K562 (cell line): ENCODE measurements at regions not wholly inside any gene's neighbourhood (a gene's known extent, or its start where the extent isn't known, plus 50 kb on each side); places are given as distances from the start of the nearest gene placed in this dataset.

ENCODE experiments used
- DIDO1 ChIP-seq: fragments of 450-650 bp; IDR thresholded peaks from 2 replicates; pipeline ENCODE4 v1.6.1; 2016; ENCODE audit warnings: low read depth, missing biosample characterization, missing genetic modification characterization
- ETS2 ChIP-seq: IDR thresholded peaks from 2 replicates; pipeline ENCODE4 v1.6.1; 2016; ENCODE audit warnings: borderline replicate concordance, missing genetic modification characterization, mild to moderate bottlenecking, moderate library complexity, missing compliant biosample characterization; ENCODE audit not compliant: poor library complexity, severe bottlenecking
- ETV6 ChIP-seq, 3 experiments: fragments of 150-350 bp in 1 of 3; sonication (generic) in 1 of 3; formaldehyde crosslinking in 1 of 3; IDR thresholded peaks; 2 replicates each; pipeline versions ENCODE4 v1.6.1 to v1.8.0; 2014 to 2022; ENCODE audit warnings: borderline replicate concordance in 2 of 3, low read depth in 2 of 3, antibody characterized with exemption in 1 of 3, low read length in 1 of 3, mild to moderate bottlenecking in 1 of 3, missing genetic modification reagents in 1 of 3
- NCOA2 ChIP-seq, 2 experiments: fragments of 450-650 bp; IDR thresholded peaks; 2 replicates each; pipeline ENCODE4 v1.6.1; 2018; ENCODE audit warnings: mild to moderate bottlenecking in 2 of 2, moderate library complexity in 1 of 2; ENCODE audit not compliant: partially characterized antibody in 2 of 2
- POLR2B ChIP-seq: fragments of 450-650 bp; IDR thresholded peaks from 2 replicates; pipeline ENCODE4 v1.6.1; 2018; ENCODE audit warnings: low read depth; ENCODE audit not compliant: partially characterized antibody
- RB1 ChIP-seq: fragments of 450-650 bp; IDR thresholded peaks from 2 replicates; pipeline ENCODE4 v1.6.1; 2017; ENCODE audit warnings: low read depth, mild to moderate bottlenecking
- REST ChIP-seq, 2 experiments: fragments of 450-650 bp; formaldehyde crosslinking in 1 of 2; IDR thresholded peaks; 2 replicates each; pipeline versions ENCODE4 v1.4.0 to v1.6.1; 2014 to 2020; ENCODE audit warnings: mild to moderate bottlenecking in 2 of 2, borderline replicate concordance in 1 of 2, low read depth in 1 of 2
- RUNX1 ChIP-seq: sonication (generic); IDR thresholded peaks from 2 replicates; pipeline ENCODE4 v1.6.1; 2016; ENCODE audit warnings: antibody characterized with exemption, low read depth
- TRIM24 ChIP-seq, 2 experiments: fragments of 450-650 bp; IDR thresholded peaks; 2 replicates each; pipeline ENCODE4 v1.6.1; 2016
- XRCC3 ChIP-seq: fragments of 450-650 bp; IDR thresholded peaks from 2 replicates; pipeline ENCODE4 v1.6.1; 2017; ENCODE audit warnings: mild to moderate bottlenecking, moderate library complexity
- ZC3H8 ChIP-seq: fragments of 450-650 bp; IDR thresholded peaks from 2 replicates; pipeline ENCODE4 v1.6.1; 2017
- ZNF311 ChIP-seq: fragments of 250-450 bp; sonication (Bioruptor Pico); IDR thresholded peaks from 2 replicates; pipeline ENCODE4 v1.4.0; 2020; ENCODE audit warnings: mild to moderate bottlenecking, moderate library complexity
- TF ChIP-seq, protein P1 (sequence below): fragments of 250-450 bp; sonication (Bioruptor Pico); IDR thresholded peaks from 2 replicates; pipeline ENCODE4 v1.4.0; 2020

DNA sequence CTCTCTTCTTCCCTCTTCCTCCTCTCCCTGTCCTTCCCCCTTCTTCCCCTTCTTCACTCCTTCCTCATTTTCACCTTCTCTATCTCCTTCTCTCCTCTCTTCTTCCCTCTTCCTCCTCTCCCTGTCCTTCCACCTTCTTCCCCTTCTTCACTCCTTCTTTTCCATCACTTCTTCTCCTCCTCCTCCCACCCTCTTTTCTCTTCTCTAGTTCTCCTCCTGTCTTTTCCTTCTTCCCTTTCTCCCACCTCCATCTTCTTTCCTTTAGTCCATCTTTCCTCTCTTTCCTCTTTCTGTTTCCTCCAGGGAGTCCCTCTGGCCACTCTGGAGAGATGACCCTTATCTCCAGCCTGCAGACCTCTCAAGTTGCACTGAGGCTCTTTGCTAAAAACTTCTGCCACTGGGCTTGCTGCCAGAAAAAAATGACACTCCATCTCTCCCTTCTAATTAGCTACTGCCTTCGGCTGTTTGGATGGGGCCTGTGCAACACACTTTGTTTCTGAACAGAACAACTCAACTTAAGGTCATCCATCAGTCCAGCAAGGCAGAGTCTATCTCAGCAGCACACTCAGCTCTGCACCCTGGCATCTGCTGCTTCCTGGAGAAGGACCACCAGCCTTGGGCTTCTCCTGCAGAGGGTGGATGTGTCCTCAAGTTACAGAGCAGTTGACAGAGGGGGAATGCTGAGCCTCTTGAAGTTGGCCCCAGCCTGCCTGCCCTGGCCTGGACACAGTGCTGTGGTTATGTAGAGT, 538.8 kb downstream of the MATN1 start (continued):
- TF ChIP-seq, protein P1, sequence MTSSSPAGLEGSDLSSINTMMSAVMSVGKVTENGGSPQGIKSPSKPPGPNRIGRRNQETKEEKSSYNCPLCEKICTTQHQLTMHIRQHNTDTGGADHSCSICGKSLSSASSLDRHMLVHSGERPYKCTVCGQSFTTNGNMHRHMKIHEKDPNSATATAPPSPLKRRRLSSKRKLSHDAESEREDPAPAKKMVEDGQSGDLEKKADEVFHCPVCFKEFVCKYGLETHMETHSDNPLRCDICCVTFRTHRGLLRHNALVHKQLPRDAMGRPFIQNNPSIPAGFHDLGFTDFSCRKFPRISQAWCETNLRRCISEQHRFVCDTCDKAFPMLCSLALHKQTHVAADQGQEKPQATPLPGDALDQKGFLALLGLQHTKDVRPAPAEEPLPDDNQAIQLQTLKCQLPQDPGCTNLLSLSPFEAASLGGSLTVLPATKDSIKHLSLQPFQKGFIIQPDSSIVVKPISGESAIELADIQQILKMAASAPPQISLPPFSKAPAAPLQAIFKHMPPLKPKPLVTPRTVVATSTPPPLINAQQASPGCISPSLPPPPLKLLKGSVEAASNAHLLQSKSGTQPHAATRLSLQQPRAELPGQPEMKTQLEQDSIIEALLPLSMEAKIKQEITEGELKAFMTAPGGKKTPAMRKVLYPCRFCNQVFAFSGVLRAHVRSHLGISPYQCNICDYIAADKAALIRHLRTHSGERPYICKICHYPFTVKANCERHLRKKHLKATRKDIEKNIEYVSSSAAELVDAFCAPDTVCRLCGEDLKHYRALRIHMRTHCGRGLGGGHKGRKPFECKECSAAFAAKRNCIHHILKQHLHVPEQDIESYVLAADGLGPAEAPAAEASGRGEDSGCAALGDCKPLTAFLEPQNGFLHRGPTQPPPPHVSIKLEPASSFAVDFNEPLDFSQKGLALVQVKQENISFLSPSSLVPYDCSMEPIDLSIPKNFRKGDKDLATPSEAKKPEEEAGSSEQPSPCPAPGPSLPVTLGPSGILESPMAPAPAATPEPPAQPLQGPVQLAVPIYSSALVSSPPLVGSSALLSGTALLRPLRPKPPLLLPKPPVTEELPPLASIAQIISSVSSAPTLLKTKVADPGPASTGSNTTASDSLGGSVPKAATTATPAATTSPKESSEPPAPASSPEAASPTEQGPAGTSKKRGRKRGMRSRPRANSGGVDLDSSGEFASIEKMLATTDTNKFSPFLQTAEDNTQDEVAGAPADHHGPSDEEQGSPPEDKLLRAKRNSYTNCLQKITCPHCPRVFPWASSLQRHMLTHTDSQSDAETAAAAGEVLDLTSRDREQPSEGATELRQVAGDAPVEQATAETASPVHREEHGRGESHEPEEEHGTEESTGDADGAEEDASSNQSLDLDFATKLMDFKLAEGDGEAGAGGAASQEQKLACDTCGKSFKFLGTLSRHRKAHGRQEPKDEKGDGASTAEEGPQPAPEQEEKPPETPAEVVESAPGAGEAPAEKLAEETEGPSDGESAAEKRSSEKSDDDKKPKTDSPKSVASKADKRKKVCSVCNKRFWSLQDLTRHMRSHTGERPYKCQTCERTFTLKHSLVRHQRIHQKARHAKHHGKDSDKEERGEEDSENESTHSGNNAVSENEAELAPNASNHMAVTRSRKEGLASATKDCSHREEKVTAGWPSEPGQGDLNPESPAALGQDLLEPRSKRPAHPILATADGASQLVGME, result 0 out of 2 replicates have a peak, but pooled peaks have one; percentile 25
- TF ChIP-seq RB1 (no peak; the same call in 1 of the 2 replicates), POLR2B (no peak), XRCC3 (no peak), ETS2 (no peak), ZNF311 (no peak), NCOA2 (IDR thresholded peaks at IDR 0.05; ENCODE audit: partially characterized antibody in 2 of 2) (peak in 1 of 2 experiments; percentile 63), TRIM24 (IDR thresholded peaks at IDR 0.05) (peak; percentile 80 to 86), REST (IDR thresholded peaks at IDR 0.05; ENCODE audit: borderline replicate concordance) (peak; percentile 27; the same call in 1 of the 2 replicates), REST (CRISPR knock-in tag; IDR thresholded peaks at IDR 0.05; ENCODE audit: low read depth) (no peak), DIDO1 (tag) (peak; percentile 56; the same call in 1 of the 2 replicates), ZC3H8 (peak; percentile 95), ETV6 (IDR thresholded peaks at IDR 0.05; ENCODE audit: borderline replicate concordance in 1 of 2, low read depth in 2 of 2, low read length in 1 of 2) (peak in 1 of 2 experiments; percentile 27; a peak in 1 of 4 replicates), ETV6 (CRISPR knock-in tag; IDR thresholded peaks at IDR 0.05; ENCODE audit: borderline replicate concordance) (no peak), RUNX1 (no peak)
